SK-N-SH treated with all-trans-retinoic acid at 6 μM for 48 hours (cell line): ENCODE measurements at regions not wholly inside any gene's neighbourhood (a gene's known extent, or its start where the extent isn't known, plus 50 kb on each side); places are given as distances from the start of the nearest gene placed in this dataset.

Experiments used
- ATAC-seq: fragments of 200-7000 bp; cut with Tn5 transposase; 3 replicates; pipeline ENCODE4 v1.9.1; 2020; ENCODE audit warnings: mild to moderate bottlenecking, moderate library complexity
- ARNTL ChIP-seq: fragments of 450-650 bp; formaldehyde crosslinking; IDR thresholded peaks from 2 replicates; pipeline ENCODE4 v1.5.0; 2020; ENCODE audit warnings: low read depth, mild to moderate bottlenecking, moderate library complexity, borderline replicate concordance
- BACH2 ChIP-seq: fragments of 250-450 bp; sonication (Bioruptor Pico); IDR thresholded peaks from 2 replicates; pipeline ENCODE4 v1.9.0; 2021; ENCODE audit warnings: mild to moderate bottlenecking, borderline replicate concordance
- CSDC2 ChIP-seq: fragments of 250-450 bp; sonication (Bioruptor Pico); IDR thresholded peaks from 2 replicates; pipeline ENCODE4 v1.5.0; 2020; ENCODE audit warnings: mild to moderate bottlenecking, moderate library complexity
- CSRNP3 ChIP-seq: fragments of 250-450 bp; sonication (Bioruptor Pico); IDR thresholded peaks from 2 replicates; pipeline ENCODE4 v1.5.1; 2021; ENCODE audit warnings: mild to moderate bottlenecking, moderate library complexity
- ESRRG ChIP-seq: fragments of 250-450 bp; sonication (Bioruptor Pico); IDR thresholded peaks from 2 replicates; pipeline ENCODE4 v1.6.1; 2021; ENCODE audit warnings: mild to moderate bottlenecking
- GLIS3 ChIP-seq: fragments of 250-450 bp; sonication (Bioruptor Pico); IDR thresholded peaks from 2 replicates; pipeline ENCODE4 v1.5.0; 2020; ENCODE audit warnings: mild to moderate bottlenecking, moderate library complexity
- POU6F1 ChIP-seq: fragments of 250-450 bp; sonication (Bioruptor Pico); IDR thresholded peaks from 2 replicates; pipeline ENCODE4 v1.8.0; 2021; ENCODE audit warnings: low read depth, mild to moderate bottlenecking, moderate library complexity, borderline replicate concordance
- PPARA ChIP-seq: fragments of 250-450 bp; sonication (Bioruptor Pico); IDR thresholded peaks from 2 replicates; pipeline ENCODE4 v1.5.0; 2020; ENCODE audit warnings: mild to moderate bottlenecking, borderline replicate concordance
- RARB ChIP-seq: fragments of 250-450 bp; sonication (Bioruptor Pico); IDR thresholded peaks from 2 replicates; pipeline ENCODE4 v1.8.0; 2021; ENCODE audit warnings: mild to moderate bottlenecking, moderate library complexity
- SNAI2 ChIP-seq: fragments of 250-450 bp; sonication (Bioruptor Pico); IDR thresholded peaks from 2 replicates; pipeline ENCODE4 v1.5.0; 2020; ENCODE audit warnings: mild to moderate bottlenecking, moderate library complexity
- TCF4 ChIP-seq: fragments of 250-450 bp; sonication (Bioruptor Pico); IDR thresholded peaks from 2 replicates; pipeline ENCODE4 v1.8.0; 2021; ENCODE audit warnings: mild to moderate bottlenecking, moderate library complexity, borderline replicate concordance
- ZC3H10 ChIP-seq: fragments of 250-450 bp; sonication (Bioruptor Pico); IDR thresholded peaks from 2 replicates; pipeline ENCODE4 v1.5.1; 2021; ENCODE audit warnings: mild to moderate bottlenecking, moderate library complexity
- ZFP3 ChIP-seq: fragments of 250-450 bp; sonication (Bioruptor Pico); IDR thresholded peaks from 2 replicates; pipeline ENCODE4 v1.5.0; 2020; ENCODE audit warnings: mild to moderate bottlenecking, moderate library complexity
- ZFP30 ChIP-seq: fragments of 450-650 bp; formaldehyde crosslinking; IDR thresholded peaks from 2 replicates; pipeline ENCODE4 v1.5.0; 2022; ENCODE audit warnings: mild to moderate bottlenecking, moderate library complexity
- ZNF565 ChIP-seq: fragments of 450-650 bp; formaldehyde crosslinking; conservative IDR thresholded peaks from 2 replicates; pipeline ENCODE4 v1.5.0; 2020; ENCODE audit warnings: low read depth, mild to moderate bottlenecking, moderate library complexity
- ZNF70 ChIP-seq: fragments of 450-650 bp; formaldehyde crosslinking; IDR thresholded peaks from 2 replicates; pipeline ENCODE4 v1.5.0; 2020; ENCODE audit warnings: mild to moderate bottlenecking, moderate library complexity
- ZNF8 ChIP-seq: fragments of 450-650 bp; formaldehyde crosslinking; IDR thresholded peaks from 2 replicates; pipeline ENCODE4 v1.5.0; 2020; ENCODE audit warnings: mild to moderate bottlenecking, moderate library complexity
- TF ChIP-seq, protein P1 (sequence below): fragments of 250-450 bp; sonication (Bioruptor Pico); IDR thresholded peaks from 2 replicates; pipeline ENCODE4 v1.8.0; 2020; ENCODE audit warnings: mild to moderate bottlenecking, moderate library complexity, borderline replicate concordance
- TF ChIP-seq, protein P2 (sequence below): fragments of 250-450 bp; sonication (Bioruptor Pico); IDR thresholded peaks from 2 replicates; pipeline ENCODE4 v1.5.1; 2020; ENCODE audit warnings: low read depth, mild to moderate bottlenecking, moderate library complexity
- TF ChIP-seq, protein P3 (sequence below): fragments of 250-450 bp; sonication (Bioruptor Pico); IDR thresholded peaks from 2 replicates; pipeline ENCODE4 v1.5.0; 2020; ENCODE audit warnings: mild to moderate bottlenecking, moderate library complexity

GRCh38 chr10:130363899-130364445, 227.8 kb downstream of the GLRX3 start:
- no peak for TF ChIP-seq PPARA (CRISPR knock-in tag)
- no peak for TF ChIP-seq GLIS3 (CRISPR knock-in tag)
- no peak for TF ChIP-seq POU6F1 (CRISPR knock-in tag)
- TF ChIP-seq ZNF8 (CRISPR knock-in tag): no peak
- no peak for TF ChIP-seq ZFP30 (CRISPR knock-in tag)
- no peak for TF ChIP-seq ARNTL
- no peak for TF ChIP-seq TCF4 (CRISPR knock-in tag)
- TF ChIP-seq SNAI2 (CRISPR knock-in tag): no peak
- TF ChIP-seq ESRRG (CRISPR knock-in tag): no peak
- no peak for TF ChIP-seq ZNF565 (CRISPR knock-in tag)
- no peak for TF ChIP-seq ZC3H10 (CRISPR knock-in tag)
- no peak for ATAC-seq

- TF ChIP-seq, protein P1, sequence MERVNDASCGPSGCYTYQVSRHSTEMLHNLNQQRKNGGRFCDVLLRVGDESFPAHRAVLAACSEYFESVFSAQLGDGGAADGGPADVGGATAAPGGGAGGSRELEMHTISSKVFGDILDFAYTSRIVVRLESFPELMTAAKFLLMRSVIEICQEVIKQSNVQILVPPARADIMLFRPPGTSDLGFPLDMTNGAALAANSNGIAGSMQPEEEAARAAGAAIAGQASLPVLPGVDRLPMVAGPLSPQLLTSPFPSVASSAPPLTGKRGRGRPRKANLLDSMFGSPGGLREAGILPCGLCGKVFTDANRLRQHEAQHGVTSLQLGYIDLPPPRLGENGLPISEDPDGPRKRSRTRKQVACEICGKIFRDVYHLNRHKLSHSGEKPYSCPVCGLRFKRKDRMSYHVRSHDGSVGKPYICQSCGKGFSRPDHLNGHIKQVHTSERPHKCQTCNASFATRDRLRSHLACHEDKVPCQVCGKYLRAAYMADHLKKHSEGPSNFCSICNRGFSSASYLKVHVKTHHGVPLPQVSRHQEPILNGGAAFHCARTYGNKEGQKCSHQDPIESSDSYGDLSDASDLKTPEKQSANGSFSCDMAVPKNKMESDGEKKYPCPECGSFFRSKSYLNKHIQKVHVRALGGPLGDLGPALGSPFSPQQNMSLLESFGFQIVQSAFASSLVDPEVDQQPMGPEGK (CRISPR knock-in tag): no peak
- TF ChIP-seq CSDC2 (no peak), CSRNP3 (CRISPR knock-in tag) (no peak), ZFP30 (CRISPR knock-in tag) (no peak), ZNF565 (CRISPR knock-in tag) (no peak), TCF4 (CRISPR knock-in tag) (no peak), ZNF70 (CRISPR knock-in tag) (no peak), GLIS3 (CRISPR knock-in tag) (no peak), RARB (CRISPR knock-in tag) (no peak), PPARA (CRISPR knock-in tag) (no peak), ZFP3 (no peak), SNAI2 (CRISPR knock-in tag) (no peak), BACH2 (CRISPR knock-in tag) (no peak), ZC3H10 (CRISPR knock-in tag) (no peak), POU6F1 (CRISPR knock-in tag) (no peak), ZNF8 (CRISPR knock-in tag) (no peak)
- TF ChIP-seq, protein P2, sequence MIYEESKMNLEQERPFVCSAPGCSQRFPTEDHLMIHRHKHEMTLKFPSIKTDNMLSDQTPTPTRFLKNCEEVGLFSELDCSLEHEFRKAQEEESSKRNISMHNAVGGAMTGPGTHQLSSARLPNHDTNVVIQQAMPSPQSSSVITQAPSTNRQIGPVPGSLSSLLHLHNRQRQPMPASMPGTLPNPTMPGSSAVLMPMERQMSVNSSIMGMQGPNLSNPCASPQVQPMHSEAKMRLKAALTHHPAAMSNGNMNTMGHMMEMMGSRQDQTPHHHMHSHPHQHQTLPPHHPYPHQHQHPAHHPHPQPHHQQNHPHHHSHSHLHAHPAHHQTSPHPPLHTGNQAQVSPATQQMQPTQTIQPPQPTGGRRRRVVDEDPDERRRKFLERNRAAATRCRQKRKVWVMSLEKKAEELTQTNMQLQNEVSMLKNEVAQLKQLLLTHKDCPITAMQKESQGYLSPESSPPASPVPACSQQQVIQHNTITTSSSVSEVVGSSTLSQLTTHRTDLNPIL (CRISPR knock-in tag): no peak
- TF ChIP-seq, protein P3, sequence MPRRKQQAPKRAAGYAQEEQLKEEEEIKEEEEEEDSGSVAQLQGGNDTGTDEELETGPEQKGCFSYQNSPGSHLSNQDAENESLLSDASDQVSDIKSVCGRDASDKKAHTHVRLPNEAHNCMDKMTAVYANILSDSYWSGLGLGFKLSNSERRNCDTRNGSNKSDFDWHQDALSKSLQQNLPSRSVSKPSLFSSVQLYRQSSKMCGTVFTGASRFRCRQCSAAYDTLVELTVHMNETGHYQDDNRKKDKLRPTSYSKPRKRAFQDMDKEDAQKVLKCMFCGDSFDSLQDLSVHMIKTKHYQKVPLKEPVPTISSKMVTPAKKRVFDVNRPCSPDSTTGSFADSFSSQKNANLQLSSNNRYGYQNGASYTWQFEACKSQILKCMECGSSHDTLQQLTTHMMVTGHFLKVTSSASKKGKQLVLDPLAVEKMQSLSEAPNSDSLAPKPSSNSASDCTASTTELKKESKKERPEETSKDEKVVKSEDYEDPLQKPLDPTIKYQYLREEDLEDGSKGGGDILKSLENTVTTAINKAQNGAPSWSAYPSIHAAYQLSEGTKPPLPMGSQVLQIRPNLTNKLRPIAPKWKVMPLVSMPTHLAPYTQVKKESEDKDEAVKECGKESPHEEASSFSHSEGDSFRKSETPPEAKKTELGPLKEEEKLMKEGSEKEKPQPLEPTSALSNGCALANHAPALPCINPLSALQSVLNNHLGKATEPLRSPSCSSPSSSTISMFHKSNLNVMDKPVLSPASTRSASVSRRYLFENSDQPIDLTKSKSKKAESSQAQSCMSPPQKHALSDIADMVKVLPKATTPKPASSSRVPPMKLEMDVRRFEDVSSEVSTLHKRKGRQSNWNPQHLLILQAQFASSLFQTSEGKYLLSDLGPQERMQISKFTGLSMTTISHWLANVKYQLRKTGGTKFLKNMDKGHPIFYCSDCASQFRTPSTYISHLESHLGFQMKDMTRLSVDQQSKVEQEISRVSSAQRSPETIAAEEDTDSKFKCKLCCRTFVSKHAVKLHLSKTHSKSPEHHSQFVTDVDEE: no peak
- no peak for ATAC-seq
Measured at GRCh38 chr10:130364631-130365411, 228.6 kb downstream of the GLRX3 start.
